Endometrium (tissue), 2 donors: ENCODE measurements at regions not wholly inside any gene's neighbourhood (a gene's known extent, or its start where the extent isn't known, plus 50 kb on each side); places are given as distances from the start of the nearest gene placed in this dataset.
"Not testable (repeated sequence)": the region's sequence is repeated elsewhere in the genome, so short reads cannot be mapped to it uniquely, and the experiment has no call there.

Source experiments
- FAIRE-seq: peaks from 2 replicates; lab custom pipeline; 2012; peaks lifted over from hg19 to GRCh38; lab: Jason Lieb, UNC
- donor health status: control.
- donor health status: control.

- FAIRE-seq, result no peak
Measured at GRCh38 chr18:67864677-67865340, 348.3 kb upstream of the DSEL start.

DNA sequence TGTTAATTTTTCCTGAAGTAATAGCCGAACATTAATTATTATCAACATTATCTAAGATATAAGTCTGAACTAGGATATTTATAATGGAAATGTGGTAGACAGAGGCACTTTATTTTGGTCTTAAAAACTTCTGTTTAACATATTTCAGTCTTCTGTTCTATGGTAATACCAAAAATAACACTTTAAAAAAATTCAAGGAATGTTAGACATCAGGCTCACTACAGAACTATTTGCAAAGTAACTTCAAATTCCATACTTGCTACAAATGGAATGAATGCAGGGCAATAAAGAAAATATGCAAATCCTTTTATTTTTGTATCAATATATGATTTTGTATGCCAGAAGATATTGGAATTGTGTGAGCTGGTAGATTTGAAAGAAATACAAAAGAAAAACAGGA is 345.5 kb upstream of the DSEL start:
- FAIRE-seq, result no peak

GRCh38 chr18:67854340-67854739 is 337.8 kb upstream of the DSEL start:
- FAIRE-seq, result no peak

- no peak for FAIRE-seq
Measured at GRCh38 chr18:67846422-67847098, 330.0 kb upstream of the DSEL start.

- FAIRE-seq, result no peak
Measured at GRCh38 chr18:67845035-67845434, 328.5 kb upstream of the DSEL start.

DNA sequence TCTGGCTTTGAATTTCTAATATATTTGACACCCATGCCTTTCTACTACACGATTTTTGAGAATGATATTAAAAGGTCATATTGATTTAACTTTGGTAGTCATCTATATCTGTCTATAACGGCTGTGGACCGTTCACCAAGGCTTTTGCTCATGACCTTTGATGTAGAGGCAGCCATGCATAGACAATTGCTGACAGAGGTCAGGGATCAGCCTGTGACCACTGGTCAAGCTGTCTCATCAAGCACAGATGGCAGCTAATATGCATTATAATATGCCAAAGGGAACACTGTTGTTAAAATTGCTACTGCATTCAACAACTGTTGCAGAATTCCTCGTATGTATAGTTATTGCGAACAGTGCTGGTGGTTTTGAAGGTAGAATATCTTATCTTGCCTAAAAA is 323.9 kb upstream of the DSEL start:
- no peak for FAIRE-seq

GRCh38 chr18:67818432-67818831 is 301.9 kb upstream of the DSEL start:
- FAIRE-seq, result no peak

- FAIRE-seq, result peak; percentile 65
Measured at GRCh38 chr18:67815280-67815679, 298.8 kb upstream of the DSEL start.

DNA sequence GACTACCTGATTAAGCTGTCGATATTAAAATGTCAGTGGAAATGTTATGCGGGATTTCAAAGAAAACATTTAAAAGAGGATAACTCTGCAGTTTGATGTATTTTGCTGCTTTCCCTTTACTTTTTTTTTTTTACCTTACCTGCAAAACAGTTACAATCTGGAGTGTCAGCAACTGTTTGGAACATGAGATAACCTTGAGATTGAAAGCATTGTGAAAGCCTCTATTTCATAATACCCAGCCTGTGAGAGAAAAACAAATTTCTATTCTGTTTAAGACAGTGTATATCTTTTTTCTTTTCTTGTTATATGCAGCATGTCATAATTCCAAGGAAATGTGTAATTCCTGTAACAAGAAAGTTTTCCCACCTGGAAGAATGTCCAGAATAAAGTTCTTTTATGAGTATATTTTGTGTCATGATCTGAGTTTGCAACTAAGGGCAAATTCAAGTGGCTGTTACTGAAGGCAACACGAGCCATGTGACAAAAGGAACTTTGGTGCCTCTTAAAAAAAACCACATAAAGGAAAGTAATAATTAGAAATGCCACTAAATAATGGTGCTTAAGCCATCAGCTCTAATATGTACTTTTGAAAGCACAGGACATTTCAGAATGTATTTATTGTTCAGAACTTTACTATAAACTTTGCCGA is 297.0 kb upstream of the DSEL start:
- FAIRE-seq, result no peak

DNA sequence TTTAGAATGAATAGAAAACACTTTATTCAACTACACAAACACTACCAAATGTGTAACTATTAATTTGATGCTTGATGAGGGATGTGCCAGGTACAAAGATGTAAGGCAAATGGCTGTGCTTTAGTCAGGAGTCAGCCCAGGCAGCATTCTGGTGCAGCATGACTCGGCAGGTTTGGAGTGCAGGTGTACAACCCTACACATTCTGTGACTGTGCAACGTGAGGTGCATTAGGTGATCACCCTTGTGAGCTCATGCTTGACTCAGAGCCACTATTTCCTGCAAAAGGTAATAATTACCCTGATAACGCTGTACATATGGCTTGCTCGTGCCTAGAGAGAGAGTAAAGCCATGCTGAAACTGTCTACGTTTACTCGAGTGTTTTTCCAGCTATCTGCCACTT is 288.7 kb upstream of the DSEL start:
- FAIRE-seq, result no peak

GRCh38 chr18:67794521-67794920 is 278.0 kb upstream of the DSEL start:
- no peak for FAIRE-seq

DNA sequence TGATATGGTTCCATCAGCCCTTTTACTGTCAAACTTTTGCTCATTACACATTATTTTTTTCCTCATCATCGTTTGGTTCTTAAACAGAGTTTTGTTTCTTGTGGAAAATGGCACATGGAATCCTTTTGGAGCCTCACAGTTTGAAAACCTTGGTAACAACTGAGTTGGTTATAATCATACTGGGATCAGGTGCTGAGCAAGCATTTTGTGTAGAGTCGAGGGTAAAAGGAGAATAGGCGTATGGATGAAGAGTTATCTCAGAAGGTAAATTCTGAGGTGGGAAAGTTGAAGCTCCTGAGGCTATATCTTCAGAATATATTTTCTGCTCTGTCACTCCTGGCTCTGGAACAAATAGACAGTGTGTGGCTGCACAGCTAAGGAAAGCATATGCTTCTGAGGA is 274.0 kb upstream of the DSEL start:
- FAIRE-seq, result no peak

- FAIRE-seq, result no peak
Measured at GRCh38 chr18:67789165-67789545, 272.6 kb upstream of the DSEL start.

- FAIRE-seq, result no peak
Measured at GRCh38 chr18:67788310-67789164, 272.0 kb upstream of the DSEL start.

GRCh38 chr18:67783196-67783946 is 266.9 kb upstream of the DSEL start:
- FAIRE-seq, result no peak

DNA sequence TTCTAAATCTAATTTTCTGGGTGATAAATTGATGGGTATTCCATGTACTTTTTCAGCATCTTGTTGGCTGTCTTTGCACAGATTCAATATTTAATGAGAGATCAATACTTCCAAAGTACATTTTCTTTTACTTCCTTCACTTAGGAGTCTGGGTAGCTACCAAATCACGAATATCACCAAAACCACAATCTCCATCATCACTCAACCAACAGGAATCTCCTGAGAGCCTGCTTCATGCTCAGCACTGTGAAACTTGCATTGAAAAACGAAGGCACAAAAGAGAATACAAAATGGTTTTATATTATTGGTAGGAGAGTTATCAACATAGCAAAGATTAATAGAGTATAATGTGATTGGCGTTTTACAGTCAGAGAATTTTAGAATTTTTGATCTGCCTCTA is 261.5 kb upstream of the DSEL start:
- FAIRE-seq, result no peak

DNA sequence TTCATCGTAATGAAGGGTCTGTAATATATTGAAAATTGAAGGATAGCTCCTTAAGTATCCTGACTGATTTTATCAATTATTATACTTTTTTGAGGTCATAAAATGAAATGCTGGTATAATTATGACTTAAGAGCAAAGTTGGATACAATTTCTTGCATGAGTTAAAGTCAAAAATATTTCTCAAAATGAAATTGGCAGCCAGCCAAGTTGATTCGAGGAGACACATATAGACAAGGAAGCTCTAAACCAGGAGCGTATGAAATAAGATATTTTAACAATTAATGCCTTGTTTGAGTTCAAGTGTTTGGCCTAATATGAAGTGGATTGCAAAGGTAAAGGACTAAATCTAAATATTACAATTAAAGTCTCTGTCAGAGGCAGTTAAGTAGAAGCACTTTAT is 260.4 kb upstream of the DSEL start:
- no peak for FAIRE-seq

DNA sequence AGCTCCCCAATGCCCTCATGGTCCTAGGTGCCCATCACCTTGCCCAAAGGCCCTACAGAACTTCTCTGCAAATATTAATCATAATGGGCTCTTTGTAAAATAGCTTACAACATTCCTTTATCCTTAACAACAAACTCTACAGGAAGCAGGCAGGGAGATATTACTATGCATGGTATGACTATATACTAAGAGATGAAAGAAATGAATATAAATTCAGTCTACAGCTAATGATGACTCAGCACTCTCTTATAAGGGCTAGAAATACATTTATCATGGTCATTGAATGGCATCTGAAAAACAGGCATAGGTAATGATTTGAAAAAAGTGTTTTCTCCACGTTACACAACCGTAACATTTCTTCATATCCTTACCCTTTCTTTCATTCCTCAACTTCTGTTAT is 254.8 kb upstream of the DSEL start:
- FAIRE-seq, result no peak

GRCh38 chr18:67770520-67770919 is 254.0 kb upstream of the DSEL start:
- FAIRE-seq, result no peak

DNA sequence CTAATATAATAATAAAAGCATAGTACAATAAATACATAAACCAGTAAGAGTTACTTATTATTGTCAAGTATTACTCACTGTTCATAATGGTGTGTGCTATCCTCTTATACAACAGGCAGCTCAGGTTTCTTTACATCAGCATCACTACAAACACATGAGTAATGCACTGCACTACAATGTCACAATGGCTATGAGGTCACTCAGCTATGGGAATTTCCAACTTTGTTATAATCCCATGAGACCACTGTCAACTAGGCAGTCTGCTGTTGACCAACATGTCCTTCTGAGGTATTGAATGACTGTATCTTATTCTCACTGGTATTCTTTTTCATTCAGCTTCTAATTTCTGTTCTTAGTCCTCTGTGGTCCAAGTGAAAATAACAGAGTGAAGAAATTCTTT is 250.4 kb upstream of the DSEL start:
- FAIRE-seq, result no peak

DNA sequence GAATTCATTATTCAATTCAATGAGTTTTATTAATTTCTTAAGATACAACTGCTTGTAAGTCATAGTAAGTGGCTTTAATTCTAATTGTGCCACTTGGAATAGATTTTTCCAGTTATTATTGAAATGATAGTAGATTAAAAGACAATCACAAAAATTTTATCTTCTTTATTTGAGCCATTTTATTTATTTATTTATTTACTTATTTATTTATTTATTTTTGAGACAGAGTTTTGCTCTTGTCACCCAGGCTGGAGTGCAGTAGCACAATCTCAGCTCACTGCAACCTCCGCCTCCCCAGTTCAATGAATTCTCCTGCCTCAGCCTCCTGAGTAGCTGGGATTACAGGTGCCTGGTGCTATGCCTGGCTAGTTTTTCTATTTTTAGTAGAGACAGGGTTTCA is 235.7 kb upstream of the DSEL start:
- not testable (repeated sequence) for FAIRE-seq

DNA sequence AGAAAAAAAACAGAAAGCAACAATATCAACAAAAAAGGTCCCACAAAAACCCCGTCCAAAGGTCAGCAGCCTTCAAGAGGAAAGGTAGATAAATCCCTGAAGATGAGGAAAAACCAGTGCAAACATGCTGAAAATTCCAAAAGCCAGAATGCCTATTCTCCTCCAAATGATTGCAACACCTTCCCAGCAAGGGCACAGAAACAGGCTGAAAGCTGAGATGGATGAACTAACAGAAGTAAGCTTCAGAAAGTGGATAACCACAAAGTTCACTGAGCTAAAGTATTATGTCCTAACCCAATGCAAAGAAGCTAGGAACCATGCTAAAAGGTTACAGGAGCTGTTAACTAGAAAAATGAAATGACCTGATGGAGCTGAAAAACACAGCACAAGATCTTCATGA is 226.4 kb upstream of the DSEL start:
- no peak for FAIRE-seq
